Myocyte (in vitro differentiated cells): ENCODE measurements at regions not wholly inside any gene's neighbourhood (a gene's known extent, or its start where the extent isn't known, plus 50 kb on each side); places are given as distances from the start of the nearest gene placed in this dataset.
"Not testable (repeated sequence)": the region's sequence is repeated elsewhere in the genome, so short reads cannot be mapped to it uniquely, and the experiment has no call there.

Experiments used
- DNase-seq: peaks from one replicate; pipeline ENCODE4 v3.0.0-alpha.2; 2012; ENCODE audit warnings: low read depth

- no peak for DNase-seq
Measured at GRCh38 chr13:78139765-78140164, 221.1 kb upstream of the EDNRB start.

DNA sequence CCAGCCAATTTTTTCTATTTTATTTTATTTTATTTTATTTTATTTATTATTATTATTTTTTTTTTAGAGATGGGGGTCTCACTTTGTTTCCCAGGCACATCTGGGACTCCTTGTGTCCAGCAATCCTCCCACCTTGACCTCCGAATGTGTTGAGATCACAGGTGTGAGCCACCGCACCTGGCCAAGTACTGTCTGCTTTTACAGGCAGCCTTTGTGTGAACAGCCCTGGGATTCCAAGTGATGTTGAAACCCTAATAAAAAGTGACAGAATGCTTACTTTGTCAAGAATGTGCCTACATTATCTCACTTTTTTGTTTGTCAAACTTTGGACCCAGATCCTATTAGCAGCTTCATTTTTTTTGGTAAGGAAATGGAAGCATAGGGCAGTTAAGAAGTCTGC lies 220.1 kb upstream of the EDNRB start:
- DNase-seq, result no peak

GRCh38 chr13:78137404-78138142 lies 218.9 kb upstream of the EDNRB start:
- peak; percentile 76 for DNase-seq

- DNase-seq, result no peak
Measured at GRCh38 chr13:78136966-78137365, 218.3 kb upstream of the EDNRB start.

DNA sequence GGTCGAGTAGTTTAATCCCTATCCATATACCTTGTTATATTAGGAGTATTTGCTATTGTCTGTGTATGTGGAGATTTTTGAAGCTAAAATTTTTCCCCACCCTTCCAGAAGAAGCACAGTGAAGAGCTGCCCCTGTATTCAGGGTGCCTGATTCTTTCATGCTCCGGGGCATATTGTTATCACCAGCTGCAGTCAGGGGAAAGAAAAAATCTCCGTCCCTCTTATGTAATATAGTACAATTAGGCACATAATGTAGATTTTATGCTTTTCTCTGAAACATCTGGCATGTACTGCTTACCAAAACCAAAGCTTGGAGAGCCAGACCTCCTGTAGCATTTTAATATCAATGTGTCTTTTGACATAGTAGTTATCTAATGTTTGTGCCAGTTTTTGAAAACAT lies 214.9 kb upstream of the EDNRB start:
- no peak for DNase-seq

- no peak for DNase-seq
Measured at GRCh38 chr13:78131811-78132210, 213.2 kb upstream of the EDNRB start.

DNA sequence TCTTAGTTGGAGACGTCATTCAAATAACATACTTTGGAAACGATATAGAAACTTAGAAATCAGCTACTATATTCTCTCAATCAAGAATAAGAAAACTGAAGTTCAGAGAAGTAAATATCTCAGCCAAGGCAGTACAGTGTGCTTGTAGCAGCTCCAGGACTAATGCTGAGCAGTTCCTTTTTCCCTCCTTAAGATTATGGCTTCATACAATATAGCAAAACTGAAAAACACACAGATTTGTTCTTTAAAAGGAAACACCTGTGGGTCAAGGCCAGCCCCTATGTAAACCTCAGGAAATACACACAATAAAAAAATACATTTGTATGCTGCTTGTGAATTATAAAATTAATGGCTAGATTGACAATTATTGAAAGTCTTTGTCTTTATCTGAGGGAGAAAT lies 212.7 kb upstream of the EDNRB start:
- no peak for DNase-seq

- no peak for DNase-seq
Measured at GRCh38 chr13:78129823-78130222, 211.2 kb upstream of the EDNRB start.

DNA sequence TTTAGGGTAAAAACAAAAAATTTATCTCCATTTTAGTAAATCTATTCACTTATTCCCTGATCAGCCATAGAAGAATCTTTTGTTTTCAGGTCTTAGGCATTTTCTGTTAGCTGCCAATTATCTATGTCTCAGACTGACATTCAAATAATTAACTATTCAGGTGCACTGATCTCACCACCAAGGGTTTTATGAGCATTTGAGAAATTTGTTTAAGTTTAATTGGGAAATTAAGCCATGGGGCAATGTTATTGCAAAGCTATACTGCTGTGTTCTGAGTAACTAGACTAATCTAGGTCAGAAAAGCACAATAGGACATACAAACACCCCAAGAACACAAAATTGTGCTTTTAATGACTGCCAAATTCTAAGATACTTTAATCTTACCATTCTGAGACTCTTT lies 210.7 kb upstream of the EDNRB start:
- no peak for DNase-seq

DNA sequence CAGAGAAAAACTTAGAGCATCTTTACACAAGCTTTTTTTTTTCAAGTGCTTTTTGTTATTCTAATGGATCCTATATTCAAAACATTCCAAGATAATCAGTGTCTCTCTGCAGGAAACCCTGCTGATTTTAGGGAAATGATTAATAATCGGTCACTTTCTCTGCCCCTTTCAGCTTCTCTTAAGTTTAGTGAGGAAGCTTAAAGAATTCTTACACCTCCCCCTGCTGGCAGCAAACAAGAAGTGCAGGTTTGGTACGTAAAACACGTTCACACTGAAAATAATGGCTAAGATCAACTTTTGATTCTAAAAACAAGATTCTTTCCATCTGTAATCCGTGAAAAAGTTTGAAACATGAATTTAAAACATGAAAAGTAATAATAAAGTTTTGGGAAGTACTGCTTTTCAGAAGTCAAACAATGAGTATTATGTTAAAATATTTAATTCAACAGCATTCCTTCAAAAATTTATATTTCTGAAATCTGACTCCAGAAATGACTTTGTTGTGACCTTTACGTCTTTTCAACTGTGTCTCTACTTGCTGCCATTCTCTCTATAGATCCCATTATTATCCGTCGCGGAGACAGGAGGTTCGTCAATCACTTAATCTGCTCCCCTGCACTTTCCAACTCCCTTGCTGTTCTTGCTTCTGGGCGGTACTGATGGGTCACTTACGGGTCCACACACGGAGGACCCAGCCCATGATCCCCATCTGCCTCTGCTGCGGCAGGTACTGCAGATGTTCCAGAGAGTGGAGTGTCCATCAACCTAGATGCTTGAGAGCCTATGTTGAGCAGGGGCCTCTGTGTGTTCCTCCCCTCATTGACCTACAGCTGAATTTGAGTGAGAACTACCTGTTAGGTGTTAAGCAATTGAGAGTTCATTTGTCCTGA lies 203.1 kb upstream of the EDNRB start:
- peak; percentile 72 for DNase-seq

DNA sequence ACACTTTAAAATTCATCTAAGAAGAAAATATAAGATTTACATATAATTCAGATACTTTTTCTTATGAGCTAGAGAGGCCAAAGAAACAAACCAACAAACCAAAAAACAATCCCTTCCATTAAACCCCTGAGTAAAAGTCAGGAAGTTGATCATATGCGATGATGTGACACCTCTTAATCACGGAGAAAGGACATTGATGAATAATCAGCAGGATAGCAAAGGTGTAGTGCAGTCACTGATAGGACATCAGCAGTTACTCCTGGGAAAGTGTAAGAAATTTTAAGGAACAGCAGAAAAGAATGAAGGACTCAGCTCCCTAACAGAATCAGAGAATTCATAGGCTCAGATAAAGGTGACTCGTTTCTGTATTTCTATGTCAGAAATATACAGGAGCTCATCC lies 202.4 kb upstream of the EDNRB start:
- DNase-seq, result no peak

DNA sequence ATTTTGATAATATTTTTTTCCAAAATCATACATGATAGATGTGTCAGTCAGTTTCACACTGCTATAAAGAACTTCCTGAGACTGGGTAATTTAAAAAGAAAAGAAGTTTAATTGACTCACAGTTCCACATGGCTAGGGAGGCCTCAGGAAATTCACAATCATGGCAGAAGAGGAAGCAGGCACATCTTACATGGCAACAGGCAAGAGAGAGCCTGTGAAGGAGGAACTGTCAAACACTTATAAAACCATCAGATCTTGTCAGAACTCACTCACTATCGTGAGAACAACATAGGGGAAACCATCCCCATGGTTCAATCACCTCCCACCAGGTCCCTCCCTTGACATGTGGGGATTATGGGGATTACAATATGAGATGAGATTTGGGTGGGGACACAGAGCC lies 201.5 kb upstream of the EDNRB start:
- not testable (repeated sequence) for DNase-seq

DNA sequence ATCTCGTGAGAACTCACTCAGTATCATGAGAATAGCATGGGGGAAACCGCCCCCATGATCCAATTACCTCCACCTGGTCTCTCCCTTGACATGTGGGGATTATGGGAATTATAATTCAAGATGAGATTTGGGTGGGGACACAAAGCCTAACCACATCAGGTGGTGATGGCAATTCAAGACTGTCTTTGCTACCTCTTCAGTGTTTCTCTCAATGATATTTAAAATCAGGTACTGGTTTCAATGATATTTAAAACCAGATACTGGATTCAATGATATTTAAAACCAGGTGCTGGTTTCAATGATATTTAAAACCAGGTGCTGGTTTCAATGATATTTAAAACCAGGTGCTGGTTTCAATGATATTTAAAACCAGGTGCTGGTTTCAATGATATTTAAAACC lies 198.4 kb upstream of the EDNRB start:
- not testable (repeated sequence) for DNase-seq

DNA sequence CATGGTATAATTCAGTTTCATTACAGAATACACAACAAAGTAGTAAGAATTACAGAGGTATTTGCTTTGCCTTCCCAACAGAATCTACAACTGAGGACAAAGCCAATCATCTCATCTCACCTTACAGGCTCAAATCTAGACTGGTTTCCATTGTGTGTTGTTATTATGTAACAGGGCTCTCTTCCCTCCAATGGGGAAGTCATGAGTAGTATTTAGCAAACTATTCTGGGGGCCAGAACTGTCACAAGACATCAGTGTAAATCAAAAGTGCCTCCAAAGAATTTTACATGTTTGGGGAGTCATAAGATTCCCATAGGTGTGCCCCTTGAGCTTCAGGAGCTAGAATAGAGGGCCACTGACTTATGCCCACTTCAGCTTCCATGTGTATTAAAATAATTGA lies 187.0 kb upstream of the EDNRB start:
- DNase-seq, result no peak

DNA sequence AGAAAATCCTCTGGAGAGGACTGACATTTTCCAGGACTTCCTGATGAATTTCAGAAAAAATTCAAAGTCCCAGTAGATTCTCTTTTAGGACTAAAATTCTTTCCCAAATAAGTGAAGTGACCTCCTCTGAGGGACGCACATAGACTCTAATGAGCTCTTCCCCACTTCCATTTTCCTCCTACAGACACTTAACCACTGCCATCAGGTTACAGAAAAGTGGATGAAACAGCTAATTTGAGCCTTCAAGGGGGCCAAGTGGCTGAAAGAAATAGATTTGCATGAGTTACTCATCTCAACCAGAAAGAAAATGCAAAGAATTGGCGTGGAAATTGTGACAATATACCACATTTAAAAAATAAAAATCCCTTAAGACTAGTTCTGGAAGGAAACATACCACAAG lies 185.3 kb upstream of the EDNRB start:
- DNase-seq, result no peak

DNA sequence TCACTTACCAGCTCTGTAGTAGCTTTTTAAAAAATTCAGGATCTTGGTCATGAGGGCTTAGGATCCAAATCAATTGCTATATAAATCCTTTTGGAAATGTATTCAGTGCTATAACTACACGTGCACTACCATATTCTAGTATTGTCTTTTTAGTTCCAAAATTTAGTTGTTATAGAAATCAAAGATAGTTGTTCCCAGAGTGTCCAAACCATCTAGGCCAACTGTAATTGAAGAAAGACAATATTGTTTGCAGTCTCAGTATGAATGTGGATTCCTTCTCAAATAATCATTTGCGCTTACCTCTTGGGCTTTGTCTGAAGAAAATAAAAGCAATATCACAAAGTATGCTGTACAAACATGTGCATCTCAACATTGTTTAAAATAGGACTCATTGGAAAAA lies 184.1 kb upstream of the EDNRB start:
- DNase-seq, result no peak

- DNase-seq, result peak; percentile 71
Measured at GRCh38 chr13:78102121-78102677, 183.6 kb upstream of the EDNRB start.

DNA sequence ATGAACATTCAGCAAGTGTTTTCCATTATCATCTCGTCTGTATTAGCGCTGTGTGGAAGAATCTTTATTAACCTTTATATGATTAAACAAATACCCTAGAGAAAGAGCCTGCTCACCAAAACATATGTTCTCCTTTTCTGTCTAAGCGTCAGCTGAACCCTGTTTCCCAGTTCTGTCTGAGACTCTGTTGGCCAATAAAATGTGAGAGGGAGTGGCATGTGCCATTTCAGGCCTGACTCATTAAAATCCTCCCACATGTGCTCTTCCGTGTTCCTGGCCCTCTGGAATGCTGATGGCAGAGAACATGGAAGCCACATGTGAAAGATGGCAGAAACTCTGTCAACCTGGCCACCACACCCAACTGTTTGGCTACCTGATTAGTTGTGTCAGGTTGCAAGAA lies 181.9 kb upstream of the EDNRB start:
- DNase-seq, result no peak

- no peak for DNase-seq
Measured at GRCh38 chr13:78098249-78098648, 179.6 kb upstream of the EDNRB start.

- no peak for DNase-seq
Measured at GRCh38 chr13:78096221-78096620, 177.6 kb upstream of the EDNRB start.

GRCh38 chr13:78087966-78088678 lies 169.5 kb upstream of the EDNRB start:
- no peak for DNase-seq
